Lower leg skin (tissue), 3 donors: ENCODE measurements at regions not wholly inside any gene's neighbourhood (a gene's known extent, or its start where the extent isn't known, plus 50 kb on each side); places are given as distances from the start of the nearest gene placed in this dataset.

Experiments used
- POLR2A ChIP-seq, 2 donors: fragments of 450-650 bp; IDR thresholded peaks; one replicate each; pipeline ENCODE4 v1.6.1; 2016 to 2017; ENCODE audit warnings: antibody characterized with exemption in 2 of 2, mild to moderate bottlenecking in 1 of 2, moderate library complexity in 1 of 2
- TF ChIP-seq, protein P1 (sequence below), 3 donors: fragments of 450-650 bp; IDR thresholded peaks; one replicate each; pipeline ENCODE4 v1.5.1; 2016; ENCODE audit warnings: antibody characterized with exemption in 3 of 3, mild to moderate bottlenecking in 3 of 3, moderate library complexity in 2 of 3

GRCh38 chr9:84482607-84483006, 142.0 kb upstream of the SLC28A3 start:
- TF ChIP-seq, protein P1, sequence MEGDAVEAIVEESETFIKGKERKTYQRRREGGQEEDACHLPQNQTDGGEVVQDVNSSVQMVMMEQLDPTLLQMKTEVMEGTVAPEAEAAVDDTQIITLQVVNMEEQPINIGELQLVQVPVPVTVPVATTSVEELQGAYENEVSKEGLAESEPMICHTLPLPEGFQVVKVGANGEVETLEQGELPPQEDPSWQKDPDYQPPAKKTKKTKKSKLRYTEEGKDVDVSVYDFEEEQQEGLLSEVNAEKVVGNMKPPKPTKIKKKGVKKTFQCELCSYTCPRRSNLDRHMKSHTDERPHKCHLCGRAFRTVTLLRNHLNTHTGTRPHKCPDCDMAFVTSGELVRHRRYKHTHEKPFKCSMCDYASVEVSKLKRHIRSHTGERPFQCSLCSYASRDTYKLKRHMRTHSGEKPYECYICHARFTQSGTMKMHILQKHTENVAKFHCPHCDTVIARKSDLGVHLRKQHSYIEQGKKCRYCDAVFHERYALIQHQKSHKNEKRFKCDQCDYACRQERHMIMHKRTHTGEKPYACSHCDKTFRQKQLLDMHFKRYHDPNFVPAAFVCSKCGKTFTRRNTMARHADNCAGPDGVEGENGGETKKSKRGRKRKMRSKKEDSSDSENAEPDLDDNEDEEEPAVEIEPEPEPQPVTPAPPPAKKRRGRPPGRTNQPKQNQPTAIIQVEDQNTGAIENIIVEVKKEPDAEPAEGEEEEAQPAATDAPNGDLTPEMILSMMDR (IDR thresholded peaks at IDR 0.05), result no peak
- no peak for TF ChIP-seq POLR2A (IDR thresholded peaks at IDR 0.05)
